GM19467 (cell line): ENCODE measurements at regions not wholly inside any gene's neighbourhood (a gene's known extent, or its start where the extent isn't known, plus 50 kb on each side); places are given as distances from the start of the nearest gene placed in this dataset.

Experiments
- ATAC-seq: cut with Tn5 transposase; IDR thresholded peaks from one replicate; pipeline ENCODE4 v1.9.1; 2021; ENCODE audit warnings: mild to moderate bottlenecking, moderate library complexity; ENCODE audit not compliant: unreplicated experiment

GRCh38 chr4:89438102-89438831, 130.7 kb upstream of the GPRIN3 start:
- no peak for ATAC-seq

- peak; percentile 83 for ATAC-seq
Measured at GRCh38 chr4:89434364-89434988, 126.9 kb upstream of the GPRIN3 start.

GRCh38 chr4:89427782-89428181, 120.2 kb upstream of the GPRIN3 start:
- no peak for ATAC-seq

- no peak for ATAC-seq
Measured at GRCh38 chr4:89425023-89425422, 117.4 kb upstream of the GPRIN3 start.

- ATAC-seq, result no peak
Measured at GRCh38 chr4:89422441-89422990, 114.9 kb upstream of the GPRIN3 start.

- no peak for ATAC-seq
Measured at GRCh38 chr4:89420507-89420906, 112.9 kb upstream of the GPRIN3 start.

GRCh38 chr4:89419111-89419695, 111.6 kb upstream of the GPRIN3 start:
- ATAC-seq, result no peak

- no peak for ATAC-seq
Measured at GRCh38 chr4:89416960-89417359, 109.4 kb upstream of the GPRIN3 start.

- ATAC-seq, result no peak
Measured at GRCh38 chr4:89413518-89413917, 105.9 kb upstream of the GPRIN3 start.

- no peak for ATAC-seq
Measured at GRCh38 chr4:89411539-89412309, 104.1 kb upstream of the GPRIN3 start.

- ATAC-seq, result no peak
Measured at GRCh38 chr4:89410687-89411086, 103.1 kb upstream of the GPRIN3 start.

GRCh38 chr4:89404530-89404929, 96.9 kb upstream of the GPRIN3 start:
- ATAC-seq, result no peak

GRCh38 chr4:89403826-89404225, 96.2 kb upstream of the GPRIN3 start:
- ATAC-seq, result no peak

- ATAC-seq, result no peak
Measured at GRCh38 chr4:89400287-89401035, 92.9 kb upstream of the GPRIN3 start.

- no peak for ATAC-seq
Measured at GRCh38 chr4:89398644-89399043, 91.0 kb upstream of the GPRIN3 start.

- ATAC-seq, result no peak
Measured at GRCh38 chr4:89398146-89398545, 90.5 kb upstream of the GPRIN3 start.

GRCh38 chr4:89397441-89397840, 89.8 kb upstream of the GPRIN3 start:
- no peak for ATAC-seq

GRCh38 chr4:89382439-89382838, 74.8 kb upstream of the GPRIN3 start:
- ATAC-seq, result no peak

GRCh38 chr4:89380980-89381379, 73.4 kb upstream of the GPRIN3 start:
- no peak for ATAC-seq

- ATAC-seq, result no peak
Measured at GRCh38 chr4:89379511-89380044, 72.0 kb upstream of the GPRIN3 start.
